H9 (cell line): ENCODE measurements at regions not wholly inside any gene's neighbourhood (a gene's known extent, or its start where the extent isn't known, plus 50 kb on each side); places are given as distances from the start of the nearest gene placed in this dataset.

Experiments used
- DNase-seq: peaks from one replicate; pipeline ENCODE4 v3.0.0-alpha.2; 2017
- H2AFZ ChIP-seq: one replicate; pipeline ENCODE4 v1.6.1; 2013; ENCODE audit warnings: mild to moderate bottlenecking, low read length, control low read depth, moderate library complexity
- H2AK5ac ChIP-seq: 2 replicates; pipeline ENCODE4 v1.6.1; 2013; ENCODE audit warnings: low read length, control low read depth, mixed read lengths; ENCODE audit not compliant: insufficient read length
- H2BK120ac ChIP-seq: one replicate; pipeline ENCODE4 v1.6.1; 2013; ENCODE audit warnings: low read depth, mild to moderate bottlenecking, low read length, control low read depth, inconsistent platforms; ENCODE audit not compliant: poor library complexity, severe bottlenecking
- H2BK12ac ChIP-seq: 2 replicates; pipeline ENCODE4 v1.6.1; 2013; ENCODE audit warnings: low read length, control low read depth, mixed read lengths, low read depth; ENCODE audit not compliant: insufficient read length
- H2BK15ac ChIP-seq: 2 replicates; pipeline ENCODE4 v1.6.1; 2013; ENCODE audit warnings: low read depth, low read length, control low read depth
- H2BK20ac ChIP-seq: one replicate; pipeline ENCODE4 v1.6.1; 2013; ENCODE audit warnings: low read depth, mild to moderate bottlenecking, low read length, control low read depth, inconsistent platforms; ENCODE audit not compliant: poor library complexity, severe bottlenecking
- H2BK5ac ChIP-seq: 2 replicates; pipeline ENCODE4 v1.6.1; 2013; ENCODE audit warnings: low read length, control low read depth, mixed read lengths; ENCODE audit not compliant: insufficient read length
- H3K14ac ChIP-seq: 2 replicates; pipeline ENCODE4 v1.6.1; 2013; ENCODE audit warnings: low read length, control low read depth; ENCODE audit not compliant: insufficient read depth
- H3K18ac ChIP-seq: 2 replicates; pipeline ENCODE4 v1.6.1; 2013; ENCODE audit warnings: low read depth, mild to moderate bottlenecking, mixed read lengths, low read length, control low read depth; ENCODE audit not compliant: insufficient read length
- H3K23ac ChIP-seq: 2 replicates; pipeline ENCODE4 v1.6.1; 2013; ENCODE audit warnings: low read length, control low read depth, mixed read lengths, low read depth; ENCODE audit not compliant: insufficient read length
- H3K23me2 ChIP-seq: 2 replicates; pipeline ENCODE4 v1.6.1; 2013; ENCODE audit warnings: low read depth, mild to moderate bottlenecking, mixed read lengths, low read length, control low read depth; ENCODE audit not compliant: insufficient read length, poor library complexity, severe bottlenecking
- H3K27ac ChIP-seq: 2 replicates; pipeline ENCODE4 v1.5.1; 2013; ENCODE audit warnings: low read length, control low read depth, mixed read lengths, low read depth; ENCODE audit not compliant: insufficient read length
- H3K27me3 ChIP-seq: 2 replicates; pipeline ENCODE4 v1.6.1; 2013; ENCODE audit warnings: low read length, control low read depth, inconsistent platforms; ENCODE audit not compliant: insufficient read depth
- H3K4ac ChIP-seq: 2 replicates; pipeline ENCODE4 v1.6.1; 2013; ENCODE audit warnings: low read depth, mild to moderate bottlenecking, control low read depth, inconsistent platforms, low read length, moderate library complexity
- H3K4me1 ChIP-seq: 2 replicates; pipeline ENCODE4 v1.6.1; 2013; ENCODE audit warnings: low read length, control low read depth, inconsistent platforms; ENCODE audit not compliant: insufficient read depth
- H3K4me2 ChIP-seq: 2 replicates; pipeline ENCODE4 v1.6.1; 2013; ENCODE audit warnings: low read length, control low read depth, mixed read lengths; ENCODE audit not compliant: insufficient read length, insufficient read depth
- H3K56ac ChIP-seq: 2 replicates; pipeline ENCODE4 v1.6.1; 2013; ENCODE audit warnings: low read depth, mild to moderate bottlenecking, mixed read lengths, low read length, control low read depth; ENCODE audit not compliant: insufficient read length
- H3K79me1 ChIP-seq: 2 replicates; pipeline ENCODE4 v1.6.1; 2013; ENCODE audit warnings: low read depth, mild to moderate bottlenecking, moderate library complexity, low read length, control low read depth, inconsistent platforms; ENCODE audit not compliant: insufficient read depth, poor library complexity, severe bottlenecking
- H3K79me2 ChIP-seq: 2 replicates; pipeline ENCODE4 v1.6.1; 2013; ENCODE audit warnings: low read length, control low read depth, inconsistent platforms; ENCODE audit not compliant: insufficient read depth
- H3K9ac ChIP-seq: 2 replicates; pipeline ENCODE4 v1.6.1; 2013; ENCODE audit warnings: low read length, control low read depth, mixed read lengths; ENCODE audit not compliant: insufficient read length; ENCODE audit errors: extremely low read depth
- H3K9me3 ChIP-seq: one replicate; pipeline ENCODE4 v1.6.1; 2013; ENCODE audit warnings: low read depth, low read length, inconsistent platforms; ENCODE audit not compliant: control insufficient read depth
- H3T11ph ChIP-seq: one replicate; pipeline ENCODE4 v1.6.1; 2013; ENCODE audit warnings: mild to moderate bottlenecking, low read length, control low read depth, inconsistent platforms
- H4K20me1 ChIP-seq: one replicate; pipeline ENCODE4 v1.6.1; 2013; ENCODE audit not compliant: control insufficient read depth, insufficient read length, insufficient read depth
- H4K5ac ChIP-seq: 2 replicates; pipeline ENCODE4 v1.6.1; 2013; ENCODE audit warnings: low read depth, mild to moderate bottlenecking, mixed read lengths, low read length, control low read depth; ENCODE audit not compliant: insufficient read length
- H4K8ac ChIP-seq: replicated peaks from 2 replicates; pipeline ENCODE4 v1.6.1; 2013; ENCODE audit warnings: low read length, control low read depth, mixed read lengths, low read depth; ENCODE audit not compliant: insufficient read length
- H4K91ac ChIP-seq: 2 replicates; pipeline ENCODE4 v1.6.1; 2013; ENCODE audit warnings: low read depth, mild to moderate bottlenecking, moderate library complexity, mixed read lengths, low read length, control low read depth; ENCODE audit not compliant: insufficient read length
- H3K27ac Mint-ChIP-seq, 3 experiments: 2 replicates in 2 of 3; 3 replicates in 1 of 3; pipeline ENCODE4 v1.8.0; 2020 to 2021; ENCODE audit warnings: mixed read lengths in 3 of 3, mild to moderate bottlenecking in 1 of 3, moderate library complexity in 1 of 3
- H3K27me3 Mint-ChIP-seq: 2 replicates; pipeline ENCODE4 v1.8.0; 2021; ENCODE audit warnings: low read depth, mild to moderate bottlenecking, moderate library complexity, mixed read lengths
- H3K36me3 Mint-ChIP-seq, 3 experiments: 2 replicates in 2 of 3; 3 replicates in 1 of 3; pipeline ENCODE4 v1.8.0; 2020 to 2021; ENCODE audit warnings: low read depth in 3 of 3, mixed read lengths in 3 of 3; ENCODE audit not compliant: insufficient read depth in 1 of 3
- H3K4me1 Mint-ChIP-seq, 2 experiments: 2 replicates each; pipeline ENCODE4 v1.8.0; 2020; ENCODE audit warnings: mixed read lengths in 2 of 2
- H3K4me3 Mint-ChIP-seq, 2 experiments: 2 replicates in 1 of 2; 3 replicates in 1 of 2; pipeline ENCODE4 v1.8.0; 2020 to 2021; ENCODE audit warnings: mild to moderate bottlenecking in 2 of 2, mixed read lengths in 2 of 2, moderate library complexity in 1 of 2
- H3K9me3 Mint-ChIP-seq, 2 experiments: 2 replicates in 1 of 2; 3 replicates in 1 of 2; pipeline ENCODE4 v1.8.0; 2020; ENCODE audit warnings: mild to moderate bottlenecking in 2 of 2, mixed read lengths in 2 of 2, moderate library complexity in 1 of 2
- WGBS: extraction: QIAGEN DNeasy Blood & Tissue Kit; methylation state at CpG from one replicate; pipeline ENCODE4 v1.1.7; 2013; ENCODE audit warnings: missing lambda C conversion rate, low lambda C conversion rate, mixed read lengths; ENCODE audit not compliant: insufficient read length; ENCODE audit errors: extremely low coverage; 5-methylcytosine and 5-hydroxymethylcytosine counted together
- TF ChIP-seq, protein P1 (sequence below): fragments of 200-600 bp; sonication (generic); conservative IDR thresholded peaks from 3 replicates; pipeline ENCODE4 v1.8.0; 2021; ENCODE audit warnings: antibody characterized with exemption, mild to moderate bottlenecking

GRCh38 chr16:73125850-73126524, 78.1 kb upstream of the ZFHX3 start:
- Histone ChIP-seq H4K20me1 (no peaks in the 10 kb centered on the region), H4K5ac (no peak overlapping the region), H2AFZ (no peak overlapping the region), H4K91ac (no peak overlapping the region), H2BK20ac (no peak overlapping the region), H3K14ac (no peak overlapping the region; the same call in 1 of the 2 replicates), H3K4me2 (no peak overlapping the region), H4K8ac (no peak overlapping the region), H3K4me1 (no peaks in the 10 kb centered on the region), H3K18ac (no peak overlapping the region), H2BK15ac (no peak overlapping the region), H3K56ac (no peak overlapping the region), H3K23me2 (no peaks in the 10 kb centered on the region), H2BK120ac (no peak overlapping the region), H2AK5ac (no peak overlapping the region), H3K4ac (no peak overlapping the region), H3K27ac (no peak overlapping the region), H2BK5ac (no peak overlapping the region), H3K9me3 (no peaks in the 10 kb centered on the region), H3T11ph (no peak overlapping the region), H2BK12ac (no peak overlapping the region), H3K23ac (no peak overlapping the region), H3K79me1 (no peaks in the 10 kb centered on the region), H3K9ac (no peak overlapping the region), H3K79me2 (no peaks in the 10 kb centered on the region), H3K27me3 (no peaks in the 10 kb centered on the region)
- DNase-seq: no peak
- peaks cover 4 to 6% of the 10 kb centered on the region in 2 experiments; a peak in 2 of 4 replicates for H3K4me1 Mint-ChIP-seq
- WGBS: no CpG with 5 or more reads among the region's 7 CpGs
- TF ChIP-seq, protein P1, sequence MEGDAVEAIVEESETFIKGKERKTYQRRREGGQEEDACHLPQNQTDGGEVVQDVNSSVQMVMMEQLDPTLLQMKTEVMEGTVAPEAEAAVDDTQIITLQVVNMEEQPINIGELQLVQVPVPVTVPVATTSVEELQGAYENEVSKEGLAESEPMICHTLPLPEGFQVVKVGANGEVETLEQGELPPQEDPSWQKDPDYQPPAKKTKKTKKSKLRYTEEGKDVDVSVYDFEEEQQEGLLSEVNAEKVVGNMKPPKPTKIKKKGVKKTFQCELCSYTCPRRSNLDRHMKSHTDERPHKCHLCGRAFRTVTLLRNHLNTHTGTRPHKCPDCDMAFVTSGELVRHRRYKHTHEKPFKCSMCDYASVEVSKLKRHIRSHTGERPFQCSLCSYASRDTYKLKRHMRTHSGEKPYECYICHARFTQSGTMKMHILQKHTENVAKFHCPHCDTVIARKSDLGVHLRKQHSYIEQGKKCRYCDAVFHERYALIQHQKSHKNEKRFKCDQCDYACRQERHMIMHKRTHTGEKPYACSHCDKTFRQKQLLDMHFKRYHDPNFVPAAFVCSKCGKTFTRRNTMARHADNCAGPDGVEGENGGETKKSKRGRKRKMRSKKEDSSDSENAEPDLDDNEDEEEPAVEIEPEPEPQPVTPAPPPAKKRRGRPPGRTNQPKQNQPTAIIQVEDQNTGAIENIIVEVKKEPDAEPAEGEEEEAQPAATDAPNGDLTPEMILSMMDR: no peak
- peaks cover 0 to 8% of the 10 kb centered on the region in 2 experiments; a peak in 1 of 5 replicates for H3K9me3 Mint-ChIP-seq
- H3K27ac Mint-ChIP-seq: no peak overlapping the region
- no peaks in the 10 kb centered on the region; a peak in 1 of 7 replicates for H3K36me3 Mint-ChIP-seq
- H3K27me3 Mint-ChIP-seq: peaks cover 52% of the 10 kb centered on the region
- H3K4me3 Mint-ChIP-seq: no peak overlapping the region
